ENCODE measurements at regions not wholly inside any gene's neighbourhood (a gene's known extent, or its start where the extent isn't known, plus 50 kb on each side); places are given as distances from the start of the nearest gene placed in this dataset.

DNA sequence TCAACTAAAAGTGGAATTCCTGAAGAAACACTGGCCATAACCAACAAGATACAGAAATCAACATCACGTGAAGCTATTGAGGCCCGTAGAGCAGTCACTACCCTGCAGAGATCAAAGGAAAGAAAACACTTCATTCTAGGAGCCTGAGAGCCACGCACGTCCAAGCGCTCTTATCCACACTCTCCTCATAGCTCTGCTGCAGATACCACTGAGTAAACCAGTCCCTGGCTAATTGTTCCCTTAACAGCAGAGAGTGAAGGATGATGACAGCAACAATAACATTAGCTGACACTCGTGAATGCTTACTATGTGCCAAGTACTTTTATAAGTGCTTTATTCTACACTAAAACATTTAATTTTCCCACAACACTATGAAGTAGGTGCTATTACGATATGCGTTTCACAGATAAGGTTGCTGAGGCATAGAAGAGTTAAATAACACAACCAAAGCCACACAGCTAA, 271.0 kb upstream of the GADL1 start:
- TF ChIP-seq, protein P1, sequence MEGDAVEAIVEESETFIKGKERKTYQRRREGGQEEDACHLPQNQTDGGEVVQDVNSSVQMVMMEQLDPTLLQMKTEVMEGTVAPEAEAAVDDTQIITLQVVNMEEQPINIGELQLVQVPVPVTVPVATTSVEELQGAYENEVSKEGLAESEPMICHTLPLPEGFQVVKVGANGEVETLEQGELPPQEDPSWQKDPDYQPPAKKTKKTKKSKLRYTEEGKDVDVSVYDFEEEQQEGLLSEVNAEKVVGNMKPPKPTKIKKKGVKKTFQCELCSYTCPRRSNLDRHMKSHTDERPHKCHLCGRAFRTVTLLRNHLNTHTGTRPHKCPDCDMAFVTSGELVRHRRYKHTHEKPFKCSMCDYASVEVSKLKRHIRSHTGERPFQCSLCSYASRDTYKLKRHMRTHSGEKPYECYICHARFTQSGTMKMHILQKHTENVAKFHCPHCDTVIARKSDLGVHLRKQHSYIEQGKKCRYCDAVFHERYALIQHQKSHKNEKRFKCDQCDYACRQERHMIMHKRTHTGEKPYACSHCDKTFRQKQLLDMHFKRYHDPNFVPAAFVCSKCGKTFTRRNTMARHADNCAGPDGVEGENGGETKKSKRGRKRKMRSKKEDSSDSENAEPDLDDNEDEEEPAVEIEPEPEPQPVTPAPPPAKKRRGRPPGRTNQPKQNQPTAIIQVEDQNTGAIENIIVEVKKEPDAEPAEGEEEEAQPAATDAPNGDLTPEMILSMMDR (conservative IDR thresholded peaks at IDR 0.05; ENCODE audit: low read depth in 2 of 2) = no peak
- TF ChIP-seq CREB1 (CRISPR knock-in tag; IDR thresholded peaks at IDR 0.05; ENCODE audit: low read depth) (no peak), POLR2AphosphoS5 (IDR thresholded peaks at IDR 0.05; ENCODE audit: low read depth) (no peak)
